Esophagus squamous epithelium (tissue), 4 donors: ENCODE measurements at regions not wholly inside any gene's neighbourhood (a gene's known extent, or its start where the extent isn't known, plus 50 kb on each side); places are given as distances from the start of the nearest gene placed in this dataset.

Source experiments
- CTCF ChIP-seq, 6 experiments: fragments of 450-650 bp in 4 of 6; fragments of 200-600 bp in 2 of 6; sonication (generic) in 2 of 6; IDR thresholded peaks; one replicate each; pipeline ENCODE4 v1.5.1; 2016 to 2019; ENCODE audit warnings: antibody characterized with exemption in 6 of 6, mild to moderate bottlenecking in 4 of 6, moderate library complexity in 4 of 6
- POLR2A ChIP-seq, 4 donors: fragments of 450-650 bp; IDR thresholded peaks; one replicate each; pipeline ENCODE4 v1.6.1; 2017; ENCODE audit warnings: antibody characterized with exemption in 4 of 4, mild to moderate bottlenecking in 4 of 4, moderate library complexity in 3 of 4

DNA sequence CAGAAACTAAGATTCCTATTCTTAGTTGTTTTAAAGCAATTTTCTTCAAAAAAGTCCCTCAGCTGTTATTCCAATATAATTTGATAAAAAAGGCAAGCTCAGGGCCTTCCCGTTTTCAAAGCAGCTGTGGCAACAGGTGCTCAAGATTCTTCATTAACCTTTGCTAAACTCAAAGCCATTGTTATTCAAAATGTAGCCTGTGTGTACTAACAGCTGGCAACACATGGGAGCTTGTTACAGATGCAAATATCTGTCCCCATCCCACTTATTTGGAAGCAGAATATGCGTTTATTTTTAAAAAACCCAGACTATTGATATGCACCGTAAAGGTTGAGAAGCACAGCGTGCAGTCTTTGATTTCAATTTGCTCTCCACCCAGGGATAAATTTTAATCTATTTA, 210.4 kb upstream of the SYT10 start:
- TF ChIP-seq POLR2A (IDR thresholded peaks at IDR 0.05): no peak
- no peak for TF ChIP-seq CTCF (IDR thresholded peaks at IDR 0.05)
